CD14-positive monocyte (primary cell): ENCODE measurements at regions not wholly inside any gene's neighbourhood (a gene's known extent, or its start where the extent isn't known, plus 50 kb on each side); places are given as distances from the start of the nearest gene placed in this dataset.
"Not testable (repeated sequence)": the region's sequence is repeated elsewhere in the genome, so short reads cannot be mapped to it uniquely, and the experiment has no call there.

Source experiments
- DNase-seq, 3 donors: peaks; one replicate each; pipeline ENCODE4 v3.0.0-alpha.2; 2011 to 2022
- H2AFZ ChIP-seq: 2 replicates; pipeline ENCODE4 v1.6.0; 2012; ENCODE audit warnings: mild to moderate bottlenecking, low read depth, low read length, inconsistent platforms; ENCODE audit not compliant: insufficient read depth, poor library complexity, severe bottlenecking
- H3K27ac ChIP-seq, 2 donors: 1 replicate in 1 of 2; 2 replicates in 1 of 2; pipeline ENCODE4 v1.5.1; 2012 to 2013; ENCODE audit warnings: low read length in 2 of 2, control low read depth in 1 of 2, inconsistent platforms in 1 of 2, low read depth in 1 of 2, mild to moderate bottlenecking in 1 of 2
- H3K27me3 ChIP-seq, 2 donors: one replicate each; pipeline versions ENCODE4 v1.6.0 to v1.6.1; 2011 to 2013; ENCODE audit warnings: low read length in 2 of 2; ENCODE audit not compliant: control insufficient read depth in 2 of 2, insufficient read depth in 2 of 2
- H3K36me3 ChIP-seq, 2 donors: replicated peaks in 1 of 2; 1 replicate in 1 of 2; 2 replicates in 1 of 2; pipeline versions ENCODE4 v1.5.1 to v1.6.1; 2012 to 2013; ENCODE audit warnings: low read length in 2 of 2, control low read depth in 1 of 2, inconsistent platforms in 1 of 2, mild to moderate bottlenecking in 1 of 2; ENCODE audit not compliant: insufficient read depth in 2 of 2, control insufficient read depth in 1 of 2
- H3K4me1 ChIP-seq, 2 donors: 1 replicate in 1 of 2; 2 replicates in 1 of 2; pipeline versions ENCODE4 v1.5.1 to v1.6.1; 2012 to 2013; ENCODE audit warnings: low read length in 2 of 2, control low read depth in 1 of 2, inconsistent platforms in 1 of 2, mild to moderate bottlenecking in 1 of 2, moderate library complexity in 1 of 2; ENCODE audit not compliant: insufficient read depth in 2 of 2, control insufficient read depth in 1 of 2
- H3K4me2 ChIP-seq: replicated peaks from 2 replicates; pipeline ENCODE3; 2012; ENCODE audit warnings: low read length, moderate library complexity, mild to moderate bottlenecking; ENCODE audit not compliant: poor library complexity, severe bottlenecking; ENCODE audit errors: extremely low read depth
- H3K4me3 ChIP-seq, 3 experiments: fragments of 200-600 bp in 1 of 3; sonication (generic) in 1 of 3; replicated peaks in 1 of 3; 1 replicate in 2 of 3; 2 replicates in 1 of 3; pipeline ENCODE4 v1.5.1; 2011 to 2013; ENCODE audit warnings: low read length in 3 of 3, mild to moderate bottlenecking in 3 of 3, control low read depth in 2 of 3, low read depth in 2 of 3, inconsistent platforms in 1 of 3, moderate library complexity in 1 of 3
- H3K79me2 ChIP-seq: 2 replicates; pipeline ENCODE4 v1.6.0; 2012; ENCODE audit warnings: mild to moderate bottlenecking, control low read depth, inconsistent platforms, low read length, moderate library complexity; ENCODE audit not compliant: insufficient read depth
- H3K9ac ChIP-seq: 2 replicates; pipeline ENCODE4 v1.6.0; 2017; ENCODE audit warnings: low read length, mild to moderate bottlenecking; ENCODE audit not compliant: insufficient read depth, poor library complexity, severe bottlenecking
- H3K9me3 ChIP-seq, 2 donors: replicated peaks in 1 of 2; 1 replicate in 1 of 2; 2 replicates in 1 of 2; pipeline versions ENCODE4 v1.5.1 to v1.6.1; 2012 to 2013; ENCODE audit warnings: low read length in 2 of 2, control low read depth in 1 of 2; ENCODE audit not compliant: control insufficient read depth in 1 of 2, insufficient read depth in 1 of 2
- H4K20me1 ChIP-seq: 2 replicates; pipeline ENCODE4 v1.6.0; 2012; ENCODE audit warnings: mild to moderate bottlenecking, low read length, control low read depth, moderate library complexity; ENCODE audit not compliant: insufficient read depth
- H3K27ac Mint-ChIP-seq, 7 donors: one replicate each; pipeline ENCODE4 v1.8.0; 2020; ENCODE audit warnings: mild to moderate bottlenecking in 7 of 7, mixed read lengths in 7 of 7, moderate library complexity in 6 of 7, inconsistent platforms in 2 of 7
- H3K27me3 Mint-ChIP-seq, 3 donors: one replicate each; pipeline ENCODE4 v1.8.0; 2021 to 2022; ENCODE audit warnings: low read depth in 3 of 3, mild to moderate bottlenecking in 3 of 3, mixed read lengths in 3 of 3, moderate library complexity in 3 of 3, inconsistent platforms in 1 of 3
- H3K36me3 Mint-ChIP-seq, 2 donors: one replicate each; pipeline ENCODE4 v1.8.0; 2020; ENCODE audit warnings: mixed read lengths in 2 of 2, inconsistent platforms in 1 of 2, mild to moderate bottlenecking in 1 of 2
- H3K4me1 Mint-ChIP-seq: one replicate; pipeline ENCODE4 v1.8.0; 2020; ENCODE audit warnings: mild to moderate bottlenecking, mixed read lengths
- H3K4me3 Mint-ChIP-seq, 2 donors: one replicate each; pipeline ENCODE4 v1.8.0; 2020; ENCODE audit warnings: mild to moderate bottlenecking in 2 of 2, mixed read lengths in 2 of 2, moderate library complexity in 1 of 2
- H3K9me3 Mint-ChIP-seq, 7 donors: one replicate each; pipeline ENCODE4 v1.8.0; 2020 to 2022; ENCODE audit warnings: mixed read lengths in 7 of 7, mild to moderate bottlenecking in 6 of 7, moderate library complexity in 6 of 7, inconsistent platforms in 2 of 7
- WGBS: methylation state at CpG from one replicate; pipeline ENCODE4 v1.1.5; 2013; ENCODE audit warnings: missing lambda C conversion rate; ENCODE audit not compliant: insufficient coverage; 5-methylcytosine and 5-hydroxymethylcytosine counted together
- intact Hi-C, 2 donors: fragments of 100-400 bp; cut with micrococcal nuclease; formaldehyde crosslinking; loops; one replicate each; pipeline versions ENCODE4 v1.15.0 to v1.15.1; 2023
- TF ChIP-seq, protein P1 (sequence below): fragments of 200-600 bp; IDR thresholded peaks from one replicate; pipeline ENCODE4 v1.8.0; 2022; ENCODE audit warnings: antibody characterized with exemption, mild to moderate bottlenecking

DNA sequence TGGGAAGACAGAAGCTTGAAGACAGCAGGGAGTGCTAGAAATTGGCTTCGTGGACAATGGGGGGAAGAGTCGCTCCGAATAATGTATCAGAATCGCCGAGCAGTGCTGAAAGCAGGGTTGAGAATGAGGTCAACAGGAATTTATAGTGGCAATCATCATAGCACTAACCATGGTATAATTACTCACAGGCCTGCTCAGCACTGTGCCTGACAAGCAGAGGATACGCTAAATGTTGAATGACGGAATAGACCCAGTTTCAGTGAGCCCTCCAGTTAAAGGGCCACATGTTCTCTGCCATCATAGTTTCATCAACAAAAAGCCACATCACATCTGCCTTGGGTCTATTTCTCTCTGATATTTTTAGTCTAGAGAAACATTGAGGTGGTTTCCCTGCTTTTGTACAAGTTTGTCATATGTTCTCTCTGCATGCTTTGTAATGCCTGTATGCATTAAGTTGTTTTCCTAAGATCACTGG, 130.3 kb upstream of the EGLN3 start:
- H3K27ac ChIP-seq: no peak overlapping the region
- Mint-ChIP-seq H3K27ac (no peak overlapping the region), H3K9me3 (peaks cover 0 to 2% (median 0%) of the 10 kb centered on the region in 7 donors), H3K36me3 (no peaks in the 10 kb centered on the region), H3K4me3 (no peak overlapping the region), H3K4me1 (peaks cover 11% of the 10 kb centered on the region), H3K27me3 (peaks cover 0 to 8% (median 4%) of the 10 kb centered on the region in 3 donors)
- TF ChIP-seq, protein P1, sequence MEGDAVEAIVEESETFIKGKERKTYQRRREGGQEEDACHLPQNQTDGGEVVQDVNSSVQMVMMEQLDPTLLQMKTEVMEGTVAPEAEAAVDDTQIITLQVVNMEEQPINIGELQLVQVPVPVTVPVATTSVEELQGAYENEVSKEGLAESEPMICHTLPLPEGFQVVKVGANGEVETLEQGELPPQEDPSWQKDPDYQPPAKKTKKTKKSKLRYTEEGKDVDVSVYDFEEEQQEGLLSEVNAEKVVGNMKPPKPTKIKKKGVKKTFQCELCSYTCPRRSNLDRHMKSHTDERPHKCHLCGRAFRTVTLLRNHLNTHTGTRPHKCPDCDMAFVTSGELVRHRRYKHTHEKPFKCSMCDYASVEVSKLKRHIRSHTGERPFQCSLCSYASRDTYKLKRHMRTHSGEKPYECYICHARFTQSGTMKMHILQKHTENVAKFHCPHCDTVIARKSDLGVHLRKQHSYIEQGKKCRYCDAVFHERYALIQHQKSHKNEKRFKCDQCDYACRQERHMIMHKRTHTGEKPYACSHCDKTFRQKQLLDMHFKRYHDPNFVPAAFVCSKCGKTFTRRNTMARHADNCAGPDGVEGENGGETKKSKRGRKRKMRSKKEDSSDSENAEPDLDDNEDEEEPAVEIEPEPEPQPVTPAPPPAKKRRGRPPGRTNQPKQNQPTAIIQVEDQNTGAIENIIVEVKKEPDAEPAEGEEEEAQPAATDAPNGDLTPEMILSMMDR: no peak
- H3K4me1 ChIP-seq: peaks cover 8 to 13% of the 10 kb centered on the region in 2 donors
- H3K9ac ChIP-seq: no peak overlapping the region
- no peak overlapping the region for H2AFZ ChIP-seq
- H3K27me3 ChIP-seq: no peaks in the 10 kb centered on the region
- intact Hi-C loops: no loop called here
- H3K36me3 ChIP-seq: no peaks in the 10 kb centered on the region
- DNase-seq: no peak
- no peaks in the 10 kb centered on the region for H4K20me1 ChIP-seq
- no peak overlapping the region for H3K4me2 ChIP-seq
- no peak overlapping the region for H3K4me3 ChIP-seq
- WGBS: no CpG with 5 or more reads among the region's 7 CpGs
- no peaks in the 10 kb centered on the region for H3K9me3 ChIP-seq
- no peaks in the 10 kb centered on the region for H3K79me2 ChIP-seq

DNA sequence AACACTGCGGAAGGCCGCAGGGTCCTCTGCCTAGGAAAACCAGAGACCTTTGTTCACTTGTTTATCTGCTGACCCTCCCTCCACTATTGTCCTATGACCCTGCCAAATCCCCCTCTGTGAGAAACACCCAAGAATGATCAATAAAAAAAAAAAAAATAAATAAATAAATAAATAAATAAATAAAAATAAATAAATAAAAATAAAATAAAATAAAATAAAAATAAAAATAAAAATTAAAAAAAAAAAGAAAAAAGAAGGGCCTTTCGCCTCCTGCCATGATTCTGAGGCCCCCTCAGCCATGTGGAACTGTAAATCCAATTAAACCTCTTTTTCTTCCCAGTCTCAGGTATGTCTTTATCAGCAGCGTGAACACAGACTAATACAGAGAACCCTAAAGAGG, 128.8 kb upstream of the EGLN3 start:
- H3K36me3 Mint-ChIP-seq, H3K9me3 ChIP-seq, H3K27me3 Mint-ChIP-seq, H3K27ac Mint-ChIP-seq, DNase-seq, H3K4me3 Mint-ChIP-seq, H3K79me2 ChIP-seq, H3K27ac ChIP-seq, H3K36me3 ChIP-seq, H3K27me3 ChIP-seq, H4K20me1 ChIP-seq, H3K9ac ChIP-seq, H3K4me3 ChIP-seq, H3K4me2 ChIP-seq, H2AFZ ChIP-seq, H3K9me3 Mint-ChIP-seq, intact Hi-C loops: not testable (repeated sequence)
- H3K4me1 ChIP-seq: peaks cover 8 to 20% of the 10 kb centered on the region in 2 donors
- peaks cover 18% of the 10 kb centered on the region for H3K4me1 Mint-ChIP-seq
- WGBS: no CpG with 5 or more reads among the region's 4 CpGs
